IPS-NIHi7 (cell line): ENCODE measurements at regions not wholly inside any gene's neighbourhood (a gene's known extent, or its start where the extent isn't known, plus 50 kb on each side); places are given as distances from the start of the nearest gene placed in this dataset.

Experiments used
- DNase-seq: peaks from one replicate; pipeline ENCODE4 v3.0.0; 2012; ENCODE audit warnings: mixed read lengths; ENCODE audit errors: extremely low spot score

DNA sequence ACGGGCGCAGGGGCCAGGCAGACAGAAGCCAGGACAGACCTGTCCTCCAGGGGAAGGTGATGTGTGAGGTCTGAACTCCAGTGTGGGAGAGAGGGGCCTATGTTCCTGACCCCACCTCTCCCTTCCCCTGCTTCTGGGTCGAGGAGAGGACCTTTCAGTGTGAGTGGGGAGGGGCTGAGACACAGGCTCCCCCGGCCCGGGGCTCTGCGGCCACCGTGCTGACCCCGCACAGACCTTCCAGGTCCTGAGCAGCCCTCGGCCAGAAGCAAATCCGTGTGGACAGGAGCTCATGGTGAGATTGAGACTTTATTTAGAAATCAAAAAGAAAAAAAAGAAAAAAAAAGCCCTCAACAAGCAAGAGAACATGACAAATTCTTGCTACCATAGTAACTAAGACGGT lies 680.5 kb downstream of the BRD1 start:
- DNase-seq: no peak

DNA sequence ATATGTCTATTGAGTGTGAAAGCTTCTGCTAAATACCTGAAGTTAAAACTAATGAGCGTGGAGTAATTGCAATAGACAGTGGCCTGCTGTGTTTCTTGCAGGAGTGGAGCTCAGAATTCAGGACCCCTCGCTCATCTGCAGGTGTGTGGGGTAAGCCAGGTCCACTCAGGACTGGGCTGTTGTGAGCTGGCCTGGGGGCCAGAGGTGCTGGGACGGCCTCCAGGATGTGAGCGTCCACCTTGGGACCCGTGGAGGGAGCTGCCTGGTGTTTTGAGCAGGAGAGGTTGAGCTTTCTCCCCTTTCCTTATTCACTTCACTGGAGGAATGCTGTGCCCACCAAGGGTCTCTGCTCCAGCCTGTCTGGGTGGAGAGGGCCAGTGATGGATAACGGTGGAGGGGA lies 681.2 kb downstream of the BRD1 start:
- DNase-seq: no peak

DNA sequence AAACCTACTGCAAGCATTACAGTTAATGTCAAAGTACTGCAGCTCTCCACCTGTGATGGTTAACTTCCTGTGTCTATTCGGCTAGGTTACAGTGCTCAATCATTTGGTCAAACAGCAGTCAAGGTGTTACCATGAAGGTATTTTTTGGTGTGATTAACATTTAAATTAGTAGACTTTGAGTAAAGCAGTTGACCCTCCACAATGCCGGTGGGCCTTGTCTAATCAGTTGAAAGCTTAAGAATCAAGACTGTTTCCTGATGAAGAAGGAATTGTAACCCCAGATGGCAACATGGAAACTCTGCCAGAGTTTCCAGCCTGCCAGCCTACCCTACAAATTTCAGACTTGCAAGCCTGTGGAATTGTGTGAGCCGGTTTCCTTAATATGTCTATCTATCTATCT lies 683.9 kb downstream of the BRD1 start:
- DNase-seq: no peak

DNA sequence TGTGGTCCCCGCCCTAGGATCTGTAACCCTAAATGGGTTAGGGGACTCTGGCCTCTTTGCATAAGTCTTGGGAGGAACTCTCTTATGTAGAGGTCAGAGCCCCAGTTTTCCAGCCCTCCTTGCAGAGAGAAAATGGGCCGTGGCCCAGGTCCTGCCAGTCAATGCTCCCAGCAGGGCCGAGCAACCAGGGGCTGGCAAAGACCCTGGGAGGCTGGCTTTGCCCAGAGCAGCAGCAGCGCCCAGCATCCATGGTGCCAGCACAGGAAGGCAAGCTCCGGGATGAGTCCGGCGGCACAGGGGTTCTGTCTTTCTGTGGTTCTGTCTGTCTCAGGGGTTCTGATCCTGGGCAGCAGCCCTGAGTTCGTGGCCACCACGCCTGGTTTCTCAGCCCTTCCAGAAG lies 684.8 kb downstream of the BRD1 start:
- DNase-seq: no peak

DNA sequence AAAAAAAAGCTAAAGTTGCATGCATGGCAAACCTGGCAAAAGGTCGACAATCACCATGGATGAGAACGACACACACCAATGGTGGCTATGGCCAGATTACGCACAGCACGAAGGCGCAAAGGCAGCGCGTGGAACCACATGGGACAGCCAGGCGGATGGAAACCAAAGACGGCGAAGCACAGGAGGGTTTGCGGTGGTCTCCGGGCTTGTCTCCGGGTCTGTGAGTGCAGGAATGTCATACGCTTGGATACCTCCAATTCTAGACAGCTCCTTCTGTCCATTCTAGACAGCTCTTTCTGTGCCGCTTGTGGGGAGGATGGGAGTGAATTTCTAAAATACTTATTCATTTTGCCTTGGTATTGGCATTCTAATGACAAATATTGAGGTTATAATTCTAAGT lies 685.4 kb downstream of the BRD1 start:
- no peak for DNase-seq

DNA sequence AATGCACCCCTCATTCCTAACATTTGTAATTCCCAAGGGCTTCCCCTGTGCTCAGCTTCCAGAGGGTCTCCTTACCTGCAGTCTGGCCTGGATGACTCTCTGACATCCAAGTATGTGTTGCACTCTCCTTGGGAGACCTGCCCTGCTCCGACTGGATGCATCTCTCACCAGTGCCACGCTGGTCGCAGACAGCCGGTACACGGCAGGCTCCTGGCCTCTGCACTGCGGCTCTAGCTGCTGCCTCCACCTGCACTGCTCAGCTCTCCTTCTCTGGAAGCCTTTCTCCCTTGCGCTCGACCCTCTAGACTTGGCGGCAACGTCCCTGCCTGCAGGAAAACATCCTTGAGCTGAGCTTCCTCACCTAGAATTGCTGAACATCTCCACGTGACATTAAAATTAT lies 685.9 kb downstream of the BRD1 start:
- no peak for DNase-seq

DNA sequence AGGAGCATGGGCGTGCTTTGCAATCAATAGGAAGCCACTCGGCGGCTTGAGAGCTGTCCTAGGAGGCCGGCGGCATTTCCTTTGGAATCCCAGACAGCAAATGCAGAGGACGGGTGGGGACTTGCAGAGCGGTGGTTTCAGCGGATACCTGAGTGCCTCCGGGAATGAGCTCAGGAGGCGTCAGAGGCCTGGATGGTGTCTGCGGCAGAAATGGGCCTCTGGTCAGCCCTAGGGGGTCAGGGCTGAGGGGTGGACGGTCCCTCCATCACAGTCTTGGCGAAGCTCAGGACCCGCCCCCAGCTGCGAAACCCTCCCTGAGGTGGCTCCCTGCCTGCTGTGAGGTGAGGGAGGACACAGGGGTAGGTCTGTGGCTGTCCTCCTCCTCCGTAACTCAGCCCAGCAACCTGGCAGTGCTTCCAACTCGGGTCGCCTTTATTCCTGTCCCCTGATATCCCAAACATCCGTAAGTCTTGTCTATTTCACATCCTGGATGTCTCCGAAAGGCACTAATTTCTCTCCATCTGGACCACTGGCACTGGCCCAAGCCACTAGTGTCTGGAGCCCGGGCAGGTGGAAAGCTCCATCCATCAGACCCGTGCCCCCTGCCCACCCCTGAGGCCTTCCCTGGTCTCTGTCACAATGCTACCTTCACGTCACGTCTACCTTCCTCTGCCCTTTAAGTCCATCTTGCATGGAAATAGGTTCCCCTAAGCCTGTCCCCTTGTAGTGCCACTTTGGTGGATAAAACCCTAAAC lies 686.6 kb downstream of the BRD1 start:
- peak; percentile 43 for DNase-seq

DNA sequence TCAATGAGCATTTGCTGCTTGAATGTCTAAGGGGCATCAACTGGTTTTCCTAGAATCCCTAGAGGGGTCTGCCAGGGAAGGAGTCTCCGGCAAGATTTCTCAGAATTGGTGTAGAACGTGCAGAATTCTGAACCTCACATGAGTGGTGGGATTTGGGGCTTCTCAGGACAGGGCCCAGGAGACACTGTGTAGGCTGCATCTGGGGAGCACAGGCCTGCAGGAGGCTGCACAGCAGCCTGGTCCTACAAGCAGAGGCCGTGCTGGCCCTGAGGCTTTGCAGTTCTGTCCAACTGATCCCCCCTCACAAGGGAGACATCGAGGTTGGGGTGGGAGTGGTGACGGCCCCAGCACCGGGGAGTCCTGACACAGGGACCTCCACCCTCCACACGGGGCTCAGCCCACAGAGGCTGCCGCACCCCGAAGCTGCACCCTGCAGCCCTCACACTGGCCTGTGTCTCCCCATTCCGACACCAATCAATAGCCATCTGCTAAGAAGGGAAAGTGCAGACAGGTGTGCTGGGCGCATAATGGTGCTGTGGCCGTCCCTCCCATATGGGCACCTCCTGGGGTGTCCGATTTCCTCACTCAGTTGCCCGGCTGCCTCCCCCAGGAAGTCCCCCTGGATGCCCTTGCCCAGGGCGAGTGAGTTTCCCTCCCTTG lies 688.1 kb downstream of the BRD1 start:
- DNase-seq: no peak

DNA sequence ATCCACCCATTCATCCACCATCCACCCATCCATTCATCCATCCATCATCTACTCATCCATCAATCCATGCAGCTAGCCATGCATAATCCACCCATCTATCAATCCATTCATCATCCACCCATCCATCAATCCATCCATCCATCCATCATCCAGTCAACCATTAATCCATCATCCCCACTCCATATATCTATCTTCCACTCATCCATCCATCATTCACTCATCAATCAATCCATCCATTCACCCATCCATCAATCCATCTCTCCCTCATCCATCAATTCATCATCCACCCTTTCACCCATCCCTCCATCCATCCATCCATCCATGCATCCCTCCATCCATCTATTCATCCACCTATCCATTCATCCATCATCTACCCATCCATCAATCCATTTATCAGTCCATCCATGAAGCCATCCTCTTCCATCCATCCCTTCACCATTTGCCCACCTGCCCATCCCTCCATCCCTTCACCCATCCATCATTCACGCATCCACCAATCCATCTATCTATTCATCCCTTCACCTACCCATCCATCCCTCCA lies 689.4 kb downstream of the BRD1 start:
- DNase-seq: no peak

DNA sequence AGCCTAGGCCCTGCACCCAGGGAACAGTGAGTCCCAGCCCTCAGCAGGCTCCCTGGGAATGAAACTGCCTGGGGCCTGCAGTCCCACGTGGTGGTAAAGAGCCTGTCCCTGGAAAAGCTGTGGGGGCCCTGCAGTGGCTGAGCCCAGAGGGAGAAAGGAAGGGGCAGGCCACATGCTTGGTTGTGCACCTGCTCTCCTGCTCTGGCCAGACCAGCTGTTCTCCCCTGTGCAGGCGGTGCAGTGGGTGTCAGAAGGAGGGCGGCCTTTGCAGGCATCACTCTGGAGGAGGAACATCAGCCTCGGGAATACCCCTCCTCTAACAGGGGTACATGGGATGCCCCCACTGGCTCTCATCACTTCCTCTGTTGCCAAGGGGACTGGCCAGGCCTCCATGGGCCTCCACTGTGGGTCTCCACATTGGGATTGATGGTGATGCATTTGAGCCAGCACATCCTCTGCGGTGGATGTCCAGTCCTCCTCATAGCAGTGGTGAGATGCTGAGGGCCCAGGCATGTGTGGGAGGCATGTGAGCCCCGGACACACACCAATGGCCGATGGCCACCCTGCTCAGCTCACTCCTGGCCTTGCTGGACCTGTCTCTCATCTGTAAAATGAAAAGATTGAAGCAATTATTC lies 690.4 kb downstream of the BRD1 start:
- no peak for DNase-seq

DNA sequence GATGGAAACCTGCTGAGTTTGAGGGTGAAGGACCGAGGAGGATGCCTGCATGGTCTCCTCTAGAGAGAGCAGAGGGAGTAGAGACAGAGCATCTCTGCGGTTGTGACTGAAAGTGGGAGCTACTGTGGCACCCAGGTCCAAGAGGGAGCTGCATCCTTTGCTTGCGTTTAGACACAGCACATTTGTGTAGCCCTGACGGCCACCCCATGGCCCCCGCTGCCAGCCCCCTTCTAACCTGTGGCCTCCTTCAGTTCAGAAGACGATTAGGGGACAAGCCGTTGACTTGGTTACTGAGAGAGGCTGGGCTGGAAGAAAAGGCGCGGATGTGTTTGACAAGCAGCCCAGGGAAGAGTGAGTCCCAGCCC lies 690.9 kb downstream of the BRD1 start:
- DNase-seq: no peak

DNA sequence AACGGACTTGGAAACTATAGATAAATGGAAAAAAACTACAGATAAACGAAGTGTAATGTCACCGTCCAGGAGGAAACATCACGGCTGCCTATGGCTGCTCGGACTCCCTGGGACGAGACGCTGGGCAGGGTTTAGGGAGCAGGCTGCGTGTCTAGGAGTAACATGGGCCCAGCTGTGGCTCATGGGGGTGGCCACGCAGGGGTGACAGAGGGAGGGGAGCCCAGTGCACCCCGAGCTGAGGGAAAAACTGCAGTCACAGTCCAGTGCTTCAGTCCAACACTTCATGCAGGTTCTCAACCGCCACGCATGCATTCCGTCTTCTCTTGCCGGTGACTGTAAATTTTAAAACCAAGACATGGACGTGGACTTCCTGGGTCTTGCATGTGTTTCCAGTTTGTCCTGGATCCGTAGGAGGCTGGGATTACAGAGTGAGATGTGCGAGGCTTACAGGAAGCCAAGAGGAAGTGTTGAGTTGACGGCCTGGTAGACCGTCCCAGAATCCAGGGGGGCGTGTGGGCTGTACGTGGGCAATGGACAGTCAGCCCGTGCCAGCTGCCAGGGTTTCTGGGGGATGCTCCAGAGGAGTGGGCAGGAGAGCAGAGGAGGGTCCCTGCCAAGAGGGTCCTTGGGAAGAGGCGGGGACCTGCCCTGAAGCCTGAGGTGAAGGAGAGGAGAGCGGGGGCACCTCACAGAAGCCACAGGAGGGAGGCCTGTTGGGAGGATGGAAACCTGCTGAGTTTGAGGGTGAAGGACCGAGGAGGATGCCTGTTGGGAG lies 691.4 kb downstream of the BRD1 start:
- DNase-seq: no peak

DNA sequence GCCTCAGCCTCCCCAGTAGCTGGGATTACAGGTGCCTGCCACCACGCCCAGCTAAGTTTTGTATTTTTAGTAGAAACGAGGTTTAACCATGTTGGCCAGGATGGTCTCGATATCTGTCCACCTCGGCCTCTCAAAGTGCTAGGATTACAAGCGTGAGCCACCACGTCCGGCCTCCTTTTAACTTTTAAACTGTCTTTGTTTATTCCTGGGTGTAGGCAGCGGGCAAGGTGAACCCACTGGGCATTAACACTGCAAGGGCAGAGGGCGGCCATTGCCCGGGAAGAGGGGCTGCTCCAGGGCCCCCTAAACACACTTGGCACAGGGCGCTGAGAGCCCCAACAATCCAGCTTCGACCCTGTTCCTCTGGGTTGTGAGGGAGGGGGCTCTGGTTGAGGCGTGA lies 693.6 kb downstream of the BRD1 start:
- no peak for DNase-seq

DNA sequence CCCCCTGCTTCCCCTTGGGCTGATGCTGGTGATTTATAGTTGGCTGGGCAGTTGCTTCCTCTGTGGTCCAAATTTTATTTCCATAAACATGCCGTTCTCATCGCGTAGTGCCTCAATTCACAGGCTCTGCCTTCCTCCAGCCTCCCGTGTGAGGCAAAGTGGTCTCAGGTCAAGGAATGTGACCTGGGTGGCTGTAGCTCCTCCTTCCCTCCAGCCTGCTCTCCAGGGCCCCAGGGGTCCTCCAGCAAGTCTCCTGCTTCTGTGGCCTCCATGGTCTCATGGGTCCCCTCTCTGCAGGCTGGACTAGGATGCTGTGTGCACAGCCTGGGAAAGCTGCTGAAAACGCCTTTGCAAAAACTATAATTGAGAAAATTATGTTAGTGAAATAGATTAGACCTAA lies 694.1 kb downstream of the BRD1 start:
- no peak for DNase-seq

DNA sequence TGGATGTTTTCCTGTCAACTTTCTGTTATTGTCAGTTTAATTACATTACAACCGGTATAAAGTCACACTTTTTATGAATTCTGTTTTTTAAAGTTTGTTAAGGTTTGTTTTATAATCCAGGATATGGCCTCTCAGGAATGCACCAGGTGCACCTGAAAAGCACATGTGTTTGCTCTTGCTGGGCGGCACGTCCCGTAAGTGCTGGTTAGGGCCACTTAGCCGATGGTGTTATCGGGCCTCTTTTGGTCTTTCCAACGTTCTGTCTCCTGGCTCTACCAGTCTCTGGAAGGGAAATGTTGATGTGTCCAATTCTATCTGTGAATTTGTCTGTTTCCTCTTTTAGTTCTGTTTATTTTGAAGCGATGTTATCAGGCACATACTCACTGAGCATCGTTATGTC lies 695.7 kb downstream of the BRD1 start:
- no peak for DNase-seq

DNA sequence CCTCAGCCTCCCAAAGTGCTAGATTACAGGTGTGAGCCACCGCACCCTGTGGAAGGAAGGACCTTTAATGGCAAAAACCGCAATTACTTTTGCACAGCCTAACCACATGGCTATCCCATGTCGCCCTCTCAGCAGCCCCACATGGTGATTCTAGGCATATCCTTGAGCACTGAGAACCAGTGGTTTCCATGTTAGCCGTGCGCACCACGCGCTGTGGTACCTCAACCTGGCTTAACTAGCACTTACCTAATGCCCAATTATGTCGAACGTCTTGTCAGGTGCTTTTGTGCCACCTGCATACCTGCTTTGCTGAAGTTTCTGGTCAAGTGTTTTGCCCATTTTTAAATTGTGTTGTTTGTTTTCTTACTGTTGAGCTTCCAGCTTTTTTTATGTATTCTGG lies 697.9 kb downstream of the BRD1 start:
- no peak for DNase-seq

DNA sequence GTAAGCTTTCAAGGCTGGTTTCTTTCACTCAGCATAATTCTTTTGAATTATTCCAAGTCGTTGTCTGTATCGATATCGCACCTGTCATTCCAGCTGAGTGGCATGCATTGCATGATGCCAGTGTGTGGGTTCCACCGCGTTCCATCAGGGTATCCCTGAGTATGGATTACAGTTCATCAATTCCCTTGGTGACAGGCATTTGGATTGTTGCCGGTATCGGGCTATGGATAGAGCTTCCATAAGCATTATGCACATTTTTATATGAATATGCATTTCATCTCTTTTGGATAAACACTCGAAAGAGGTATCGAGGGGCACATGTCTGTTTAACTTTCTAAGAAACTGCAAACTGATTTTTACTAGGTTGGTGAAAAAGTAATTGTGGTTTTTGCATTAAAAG lies 698.8 kb downstream of the BRD1 start:
- DNase-seq: no peak

DNA sequence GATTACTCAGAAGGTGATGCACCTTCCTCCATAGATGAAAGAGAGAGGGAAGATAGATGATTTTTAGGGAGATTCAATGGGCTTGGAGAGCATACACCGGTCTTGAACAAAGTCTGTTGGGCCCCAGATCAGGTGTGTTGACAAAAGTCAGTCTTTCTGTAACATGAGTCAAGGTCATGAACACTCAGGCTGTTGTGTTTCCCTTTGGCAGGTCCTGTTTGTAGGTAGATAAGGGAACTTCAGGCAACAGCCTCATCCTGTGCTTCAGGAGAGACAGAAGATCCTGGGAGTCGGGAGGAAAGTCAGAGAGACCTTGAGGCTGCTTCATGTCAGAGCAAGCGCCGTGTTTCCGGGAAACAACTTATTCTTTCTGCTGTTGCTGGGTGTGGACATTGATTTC lies 703.1 kb downstream of the BRD1 start:
- no peak for DNase-seq

DNA sequence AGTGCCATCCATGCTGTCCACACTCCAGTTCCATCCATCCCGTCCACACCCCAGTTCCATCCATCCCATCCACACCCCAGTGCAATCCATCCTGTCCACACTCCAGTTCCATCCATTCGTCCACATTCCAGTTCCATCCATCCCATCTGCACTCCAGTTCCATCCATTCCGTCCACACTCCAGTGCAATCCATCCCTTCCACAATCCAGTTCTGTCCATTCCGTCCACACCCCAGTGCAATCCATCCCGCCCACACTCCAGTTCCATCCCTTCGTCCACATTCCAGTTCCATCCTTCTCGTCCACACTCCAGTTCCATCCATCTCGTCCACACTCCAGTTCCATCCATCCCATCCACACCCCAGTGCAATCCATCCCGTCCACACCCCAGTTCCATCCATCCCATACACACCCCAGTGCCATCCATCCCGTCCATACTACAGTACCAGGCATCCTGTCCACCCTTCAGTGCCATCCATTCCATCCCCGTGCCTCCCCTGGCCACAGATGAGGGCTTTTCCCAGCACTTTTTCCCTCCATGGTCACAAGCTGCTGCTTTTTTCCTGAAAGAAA lies 704.0 kb downstream of the BRD1 start:
- no peak for DNase-seq

DNA sequence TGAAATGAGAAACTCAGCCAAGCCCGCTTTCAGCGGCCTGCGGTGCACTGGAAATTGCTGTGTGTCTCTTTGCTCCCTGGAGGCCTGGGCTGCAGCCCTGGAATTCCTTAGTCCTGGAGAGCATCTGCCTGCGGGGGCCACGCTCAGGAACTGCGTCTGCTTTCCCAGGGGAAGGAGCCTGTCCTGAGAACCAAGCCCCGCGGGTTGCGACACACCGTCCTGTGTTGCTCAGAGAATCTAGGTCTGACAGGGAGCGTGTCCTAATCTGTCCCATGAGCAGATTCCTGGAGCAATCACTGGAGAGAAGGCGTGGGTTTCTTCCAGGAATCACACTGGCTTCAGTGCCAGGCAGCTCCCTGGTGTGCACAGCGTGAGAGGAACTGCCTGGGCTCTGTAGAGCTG lies 708.1 kb downstream of the BRD1 start:
- peak; percentile 66 for DNase-seq

DNA sequence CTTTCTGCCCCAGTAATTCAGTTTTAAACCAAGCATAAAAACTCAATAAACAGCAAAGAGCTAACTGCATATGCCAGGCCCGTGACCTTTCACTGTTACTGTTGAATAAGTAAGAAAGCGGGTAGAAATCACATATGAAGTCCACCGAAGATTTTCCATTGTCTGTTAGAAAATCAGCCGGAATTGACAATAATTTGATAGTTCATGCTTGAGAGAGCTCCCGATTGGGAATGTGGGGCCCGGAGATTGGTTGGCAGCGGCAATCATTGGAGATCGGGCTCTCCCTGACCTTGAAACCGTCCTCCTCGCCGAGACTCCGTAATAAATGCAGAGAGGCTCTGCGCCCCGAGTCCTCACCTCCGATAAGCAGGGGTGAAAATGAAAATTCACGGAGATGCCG lies 709.6 kb downstream of the BRD1 start:
- DNase-seq: no peak

DNA sequence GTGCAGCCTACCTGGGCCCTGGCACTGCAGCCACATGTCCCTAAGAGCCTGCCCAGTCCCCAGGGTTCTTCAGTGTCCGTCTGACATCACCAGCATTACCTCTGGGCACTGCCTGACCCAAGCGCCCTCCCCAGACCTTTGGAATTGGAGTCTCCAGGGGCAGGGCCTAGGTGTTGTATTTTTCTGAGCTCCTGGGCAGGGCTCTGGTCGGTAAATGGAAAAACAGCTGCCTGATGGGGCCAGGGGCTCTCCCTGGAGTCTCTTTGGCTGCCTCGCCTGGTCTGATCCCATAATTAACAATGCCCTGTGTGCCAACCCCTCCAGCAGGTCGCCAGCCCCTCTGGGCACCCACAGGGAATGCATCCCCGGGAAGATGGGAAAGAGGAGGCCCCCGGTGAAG lies 710.2 kb downstream of the BRD1 start:
- no peak for DNase-seq
